Esophagus muscularis mucosa (tissue), 4 donors: ENCODE measurements at regions not wholly inside any gene's neighbourhood (a gene's known extent, or its start where the extent isn't known, plus 50 kb on each side); places are given as distances from the start of the nearest gene placed in this dataset.

Experiments
- DNase-seq: peaks from one replicate; pipeline ENCODE4 v3.0.0-alpha.2; 2017; ENCODE audit errors: extremely low spot score
- H3K27ac ChIP-seq, 4 donors: fragments of 200-600 bp; sonication (generic); replicated peaks in 1 of 4; 1 replicate in 3 of 4; 2 replicates in 1 of 4; pipeline ENCODE4 v1.5.1; 2016 to 2019; ENCODE audit warnings: mild to moderate bottlenecking in 1 of 4
- H3K27me3 ChIP-seq, 4 donors: fragments of 200-600 bp; sonication (generic); one replicate each; pipeline versions ENCODE4 v1.5.1 to v1.6.0; 2016 to 2019
- H3K36me3 ChIP-seq, 4 donors: fragments of 200-600 bp; sonication (generic); one replicate each; pipeline ENCODE4 v1.5.1; 2016 to 2019
- H3K4me1 ChIP-seq, 4 donors: fragments of 200-600 bp; sonication (generic); one replicate each; pipeline ENCODE4 v1.5.1; 2016 to 2019
- H3K4me3 ChIP-seq, 4 donors: fragments of 200-600 bp; sonication (generic); 1 replicate in 2 of 4; 2 replicates in 2 of 4; pipeline ENCODE4 v1.5.1; 2016 to 2019; ENCODE audit warnings: mild to moderate bottlenecking in 4 of 4, moderate library complexity in 1 of 4
- H3K9me3 ChIP-seq, 4 donors: fragments of 200-600 bp; sonication (generic); 1 replicate in 3 of 4; 2 replicates in 1 of 4; pipeline ENCODE4 v1.5.1; 2016 to 2019
- EP300 ChIP-seq: sonication (generic); formaldehyde crosslinking; IDR thresholded peaks from one replicate; pipeline ENCODE4 v1.6.1; 2017; ENCODE audit warnings: antibody characterized with exemption
- POLR2A ChIP-seq: fragments of 450-650 bp; IDR thresholded peaks from one replicate; pipeline ENCODE4 v1.6.1; 2017; ENCODE audit warnings: antibody characterized with exemption, moderate library complexity, mild to moderate bottlenecking, low read depth
- POLR2AphosphoS5 ChIP-seq, 2 donors: sonication (generic); formaldehyde crosslinking; IDR thresholded peaks; one replicate each; pipeline ENCODE4 v1.6.1; 2017; ENCODE audit warnings: antibody characterized with exemption in 2 of 2
- WGBS: methylation state at CpG from one replicate; pipeline ENCODE4 v1.1.5; 2018; 5-methylcytosine and 5-hydroxymethylcytosine counted together
- intact Hi-C: fragments of 100-400 bp; cut with DNase I; formaldehyde crosslinking; loops from one replicate; pipeline ENCODE4 v1.15.1; 2023
- TF ChIP-seq, protein P1 (sequence below), 3 experiments: fragments of 200-600 bp in 2 of 3; fragments of 450-650 bp in 1 of 3; sonication (generic) in 2 of 3; IDR thresholded peaks; one replicate each; pipeline ENCODE4 v1.5.1; 2017 to 2019; ENCODE audit warnings: antibody characterized with exemption in 3 of 3, mild to moderate bottlenecking in 2 of 3, moderate library complexity in 1 of 3

DNA sequence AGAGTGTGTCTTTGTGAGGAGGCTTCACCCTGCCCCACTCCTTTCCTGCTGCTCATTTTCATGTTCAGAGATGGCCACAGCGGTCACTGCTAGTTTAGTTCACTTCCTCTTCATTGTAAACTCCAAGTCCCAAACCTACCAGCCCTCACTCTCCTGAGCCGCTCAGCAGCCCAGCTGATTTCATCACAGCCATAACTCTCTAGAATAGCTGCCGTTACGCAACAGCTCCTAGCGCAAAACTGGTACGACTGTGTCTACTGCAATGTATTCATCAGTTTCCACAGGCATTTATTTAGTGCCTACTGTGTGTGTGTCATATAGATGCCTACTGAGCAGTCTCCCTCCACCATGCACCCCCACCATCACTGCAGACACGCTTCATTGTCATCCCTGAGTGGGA, 233.5 kb upstream of the RPL38 start:
- no peaks in the 10 kb centered on the region for H3K36me3 ChIP-seq
- H3K27ac ChIP-seq = no peak overlapping the region
- H3K4me3 ChIP-seq = no peak overlapping the region
- intact Hi-C loops = no loop called here
- TF ChIP-seq POLR2A (no peak), POLR2AphosphoS5 (IDR thresholded peaks at IDR 0.05) (no peak), EP300 (no peak)
- TF ChIP-seq, protein P1, sequence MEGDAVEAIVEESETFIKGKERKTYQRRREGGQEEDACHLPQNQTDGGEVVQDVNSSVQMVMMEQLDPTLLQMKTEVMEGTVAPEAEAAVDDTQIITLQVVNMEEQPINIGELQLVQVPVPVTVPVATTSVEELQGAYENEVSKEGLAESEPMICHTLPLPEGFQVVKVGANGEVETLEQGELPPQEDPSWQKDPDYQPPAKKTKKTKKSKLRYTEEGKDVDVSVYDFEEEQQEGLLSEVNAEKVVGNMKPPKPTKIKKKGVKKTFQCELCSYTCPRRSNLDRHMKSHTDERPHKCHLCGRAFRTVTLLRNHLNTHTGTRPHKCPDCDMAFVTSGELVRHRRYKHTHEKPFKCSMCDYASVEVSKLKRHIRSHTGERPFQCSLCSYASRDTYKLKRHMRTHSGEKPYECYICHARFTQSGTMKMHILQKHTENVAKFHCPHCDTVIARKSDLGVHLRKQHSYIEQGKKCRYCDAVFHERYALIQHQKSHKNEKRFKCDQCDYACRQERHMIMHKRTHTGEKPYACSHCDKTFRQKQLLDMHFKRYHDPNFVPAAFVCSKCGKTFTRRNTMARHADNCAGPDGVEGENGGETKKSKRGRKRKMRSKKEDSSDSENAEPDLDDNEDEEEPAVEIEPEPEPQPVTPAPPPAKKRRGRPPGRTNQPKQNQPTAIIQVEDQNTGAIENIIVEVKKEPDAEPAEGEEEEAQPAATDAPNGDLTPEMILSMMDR (IDR thresholded peaks at IDR 0.05) = no peak
- no peak for DNase-seq
- peaks cover 0 to 4% (median 0%) of the 10 kb centered on the region in 4 donors for H3K9me3 ChIP-seq
- 82% methylated on average over 7 of the region's 7 CpGs for WGBS
- peaks cover 0 to 51% (median 0%) of the 10 kb centered on the region in 4 donors for H3K27me3 ChIP-seq
- no peaks in the 10 kb centered on the region for H3K4me1 ChIP-seq

DNA sequence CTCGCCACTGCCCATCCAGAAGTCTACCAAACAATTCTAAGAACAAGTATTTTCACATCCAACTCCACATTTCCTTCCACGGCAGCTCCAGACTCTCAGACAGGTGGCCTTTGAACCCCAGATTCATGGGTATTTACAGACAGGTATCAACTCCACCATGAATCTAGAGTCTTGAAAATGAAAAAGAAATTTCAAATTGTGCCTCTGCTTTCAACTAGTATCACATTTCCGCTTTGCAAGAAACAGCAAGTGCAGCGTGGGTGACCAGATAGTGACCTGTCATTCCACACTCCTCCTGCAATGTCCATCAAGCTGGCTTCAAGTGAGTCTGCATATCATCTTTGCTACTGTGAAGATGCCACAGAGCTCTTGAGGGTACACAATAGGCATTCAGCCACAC, 232.4 kb upstream of the RPL38 start:
- TF ChIP-seq EP300 = no peak
- Histone ChIP-seq H3K4me3 (no peak overlapping the region), H3K4me1 (no peaks in the 10 kb centered on the region), H3K27me3 (peaks cover 0 to 51% (median 0%) of the 10 kb centered on the region in 4 donors), H3K27ac (no peak overlapping the region), H3K36me3 (no peaks in the 10 kb centered on the region), H3K9me3 (no peaks in the 10 kb centered on the region)
- WGBS = 82% methylated on average over 4 of the region's 4 CpGs
- no peak for DNase-seq
- intact Hi-C loops = no loop called here

DNA sequence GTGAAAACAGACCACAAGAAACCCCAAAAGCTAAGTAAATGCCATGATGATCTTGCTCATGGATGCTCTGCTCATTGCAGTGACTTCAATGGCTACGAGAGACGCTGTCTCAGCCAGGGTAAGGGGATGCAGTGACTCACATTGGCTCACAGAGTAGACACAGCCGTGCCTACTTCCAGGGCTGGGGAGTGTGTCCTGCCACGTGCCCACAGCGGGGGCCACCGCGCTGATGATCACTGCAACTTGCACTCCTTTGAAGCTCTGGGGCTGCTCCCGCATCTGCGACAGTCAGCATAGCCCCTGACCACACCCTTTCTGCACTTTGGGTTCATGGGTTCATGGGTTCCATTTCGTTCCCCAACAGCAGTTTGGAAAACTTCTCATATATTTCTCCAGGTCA, 231.4 kb upstream of the RPL38 start:
- 87% methylated on average over 7 of the region's 10 CpGs for WGBS
- Histone ChIP-seq H3K27ac (no peak overlapping the region), H3K9me3 (no peaks in the 10 kb centered on the region), H3K36me3 (no peaks in the 10 kb centered on the region), H3K4me1 (no peaks in the 10 kb centered on the region), H3K27me3 (peaks cover 0 to 53% (median 0%) of the 10 kb centered on the region in 4 donors), H3K4me3 (no peak overlapping the region)
- intact Hi-C loops = no loop called here
- no peak for DNase-seq
- TF ChIP-seq POLR2AphosphoS5 (IDR thresholded peaks at IDR 0.05) (no peak), POLR2A (no peak), EP300 (no peak)
- TF ChIP-seq, protein P1 (IDR thresholded peaks at IDR 0.05) = no peak

DNA sequence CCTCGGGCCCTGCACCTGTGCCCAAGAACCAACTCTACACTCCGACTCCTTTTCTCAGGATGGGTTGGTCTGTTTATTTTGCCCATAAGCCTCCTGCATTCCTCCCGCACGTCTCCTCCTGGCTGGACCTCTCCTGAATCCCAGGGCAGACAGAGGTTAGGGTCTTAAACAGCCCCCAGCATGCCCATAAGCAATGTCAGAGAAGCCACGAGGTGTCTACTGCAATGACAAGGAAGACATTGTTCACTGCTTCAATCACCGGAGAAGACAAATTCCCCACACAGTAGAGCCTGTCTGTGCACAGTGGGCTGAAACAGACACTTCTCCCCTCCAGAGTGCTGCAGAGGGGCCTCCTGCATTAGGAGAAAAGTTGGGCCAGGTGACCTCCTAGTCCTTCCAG, 230.6 kb upstream of the RPL38 start:
- TF ChIP-seq EP300 (no peak), POLR2AphosphoS5 (IDR thresholded peaks at IDR 0.05) (no peak), POLR2A (no peak)
- TF ChIP-seq, protein P1 (IDR thresholded peaks at IDR 0.05) = no peak
- DNase-seq = no peak
- no peak overlapping the region for H3K4me3 ChIP-seq
- H3K9me3 ChIP-seq = no peaks in the 10 kb centered on the region
- H3K36me3 ChIP-seq = no peaks in the 10 kb centered on the region
- intact Hi-C loops = no loop called here
- H3K27ac ChIP-seq = no peak overlapping the region
- H3K4me1 ChIP-seq = no peaks in the 10 kb centered on the region
- 65% methylated on average over 6 of the region's 6 CpGs for WGBS
- H3K27me3 ChIP-seq = peaks cover 0 to 56% (median 0%) of the 10 kb centered on the region in 4 donors

DNA sequence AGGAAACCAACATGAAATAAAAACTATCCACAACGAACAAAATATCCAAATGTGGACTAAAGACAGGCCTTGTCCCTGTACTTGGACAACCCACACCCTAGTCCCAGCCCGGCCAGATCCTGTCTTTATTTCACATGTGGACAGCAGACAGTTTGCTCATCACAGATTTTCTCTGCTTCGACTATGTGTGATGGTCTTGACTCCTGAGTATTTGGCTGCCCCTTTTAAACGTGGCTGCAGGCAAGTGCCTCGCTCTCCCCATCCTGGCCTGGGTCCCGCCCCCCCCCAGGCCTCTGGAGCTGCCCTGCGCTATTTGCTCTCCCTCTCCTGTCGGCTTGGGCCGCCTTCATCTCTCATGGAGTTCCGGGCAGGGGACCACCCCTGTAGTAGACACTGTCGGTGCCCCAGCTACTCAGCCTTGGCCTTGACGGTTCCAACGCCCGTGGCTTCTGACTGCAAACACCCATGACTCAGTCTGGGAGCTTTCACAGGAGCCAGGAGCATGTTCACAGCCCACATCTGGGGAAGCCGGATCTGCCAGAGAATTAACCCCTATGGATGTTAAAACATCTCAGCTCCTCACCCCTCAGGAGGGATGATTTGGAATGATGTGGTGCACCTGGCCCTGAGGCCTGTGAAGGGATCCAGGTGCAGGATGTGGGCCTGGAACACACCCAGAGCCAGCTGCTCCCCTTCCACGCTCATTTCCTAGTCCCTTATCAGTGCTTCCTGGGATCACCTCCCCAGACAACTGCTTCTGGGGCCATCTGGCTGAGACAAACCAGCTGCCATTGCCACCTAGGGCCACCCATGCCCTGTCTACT, 229.7 kb upstream of the RPL38 start:
- DNase-seq = no peak
- intact Hi-C loops = no loop called here
- H3K27me3 ChIP-seq = peaks cover 0 to 50% (median 0%) of the 10 kb centered on the region in 4 donors
- no peaks in the 10 kb centered on the region for H3K4me1 ChIP-seq
- H3K4me3 ChIP-seq = no peak overlapping the region
- TF ChIP-seq EP300 = no peak
- TF ChIP-seq, protein P1 (IDR thresholded peaks at IDR 0.05) = no peak
- no peak for TF ChIP-seq POLR2AphosphoS5 (IDR thresholded peaks at IDR 0.05)
- no peak for TF ChIP-seq POLR2A
- H3K9me3 ChIP-seq = peaks cover 0 to 1% (median under 1%) of the 10 kb centered on the region in 4 donors
- H3K36me3 ChIP-seq = no peaks in the 10 kb centered on the region
- 56% methylated on average over 14 of the region's 16 CpGs for WGBS
- no peak overlapping the region for H3K27ac ChIP-seq
